H1 (cell line): ENCODE measurements at regions not wholly inside any gene's neighbourhood (a gene's known extent, or its start where the extent isn't known, plus 50 kb on each side); places are given as distances from the start of the nearest gene placed in this dataset.

Experiments
- RAD21 ChIP-seq, 2 experiments: IDR thresholded peaks in 1 of 2; conservative IDR thresholded peaks in 1 of 2; 2 replicates each; pipeline ENCODE4 v1.6.1; 2011; ENCODE audit warnings: low read depth in 2 of 2, low read length in 2 of 2, improper control_type of control experiment in 1 of 2, inconsistent platforms in 1 of 2, mild to moderate bottlenecking in 1 of 2, moderate library complexity in 1 of 2
- RFX5 ChIP-seq: IDR thresholded peaks from 2 replicates; pipeline ENCODE4 v1.6.1; 2011; ENCODE audit warnings: low read depth, low read length, improper control_type of control experiment, borderline replicate concordance
- SUZ12 ChIP-seq: fragments of 200-600 bp; sonication (generic); IDR thresholded peaks from 2 replicates; pipeline ENCODE4 v1.6.1; 2012; ENCODE audit warnings: mild to moderate bottlenecking, inconsistent platforms, low read length, moderate library complexity, mixed read lengths
- TF ChIP-seq, protein P1 (sequence below): IDR thresholded peaks from 2 replicates; pipeline ENCODE4 v1.6.1; 2012; ENCODE audit warnings: inconsistent platforms
- TF ChIP-seq, protein P2 (sequence below), 3 experiments: IDR thresholded peaks; 1 replicate in 2 of 3; 2 replicates in 1 of 3; pipeline versions ENCODE4 v1.5.1 to v1.6.1; 2011; ENCODE audit warnings: low read length in 3 of 3, mild to moderate bottlenecking in 3 of 3, inconsistent platforms in 2 of 3, low read depth in 1 of 3, moderate library complexity in 1 of 3; ENCODE audit not compliant: insufficient read depth in 1 of 3; ENCODE audit errors: control extremely low read depth in 1 of 3
- TF ChIP-seq, protein P3 (sequence below): IDR thresholded peaks from 2 replicates; pipeline ENCODE4 v1.6.1; 2012; ENCODE audit warnings: inconsistent platforms

DNA sequence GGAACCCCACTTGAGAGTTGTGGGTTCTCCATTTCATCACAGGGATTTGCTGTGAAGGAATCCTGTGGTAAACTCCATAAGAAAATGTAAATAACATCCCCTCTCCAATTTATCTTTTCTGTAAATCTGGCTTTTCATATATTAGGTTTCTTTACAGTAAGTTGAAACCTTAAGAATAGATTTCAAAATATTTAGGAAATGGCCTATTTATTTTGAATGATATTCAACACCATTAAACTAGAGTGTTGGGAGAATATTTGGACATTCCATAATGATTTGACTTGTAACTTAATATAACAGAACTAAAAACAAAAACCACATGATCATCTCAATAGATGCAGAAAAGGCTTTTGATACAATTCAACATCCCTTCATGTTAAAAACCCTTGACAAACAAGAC, 197.3 kb upstream of the PGRMC2 start:
- no peak for TF ChIP-seq RFX5
- TF ChIP-seq SUZ12 = no peak
- TF ChIP-seq, protein P1, sequence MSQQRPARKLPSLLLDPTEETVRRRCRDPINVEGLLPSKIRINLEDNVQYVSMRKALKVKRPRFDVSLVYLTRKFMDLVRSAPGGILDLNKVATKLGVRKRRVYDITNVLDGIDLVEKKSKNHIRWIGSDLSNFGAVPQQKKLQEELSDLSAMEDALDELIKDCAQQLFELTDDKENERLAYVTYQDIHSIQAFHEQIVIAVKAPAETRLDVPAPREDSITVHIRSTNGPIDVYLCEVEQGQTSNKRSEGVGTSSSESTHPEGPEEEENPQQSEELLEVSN = no peak
- TF ChIP-seq, protein P2, sequence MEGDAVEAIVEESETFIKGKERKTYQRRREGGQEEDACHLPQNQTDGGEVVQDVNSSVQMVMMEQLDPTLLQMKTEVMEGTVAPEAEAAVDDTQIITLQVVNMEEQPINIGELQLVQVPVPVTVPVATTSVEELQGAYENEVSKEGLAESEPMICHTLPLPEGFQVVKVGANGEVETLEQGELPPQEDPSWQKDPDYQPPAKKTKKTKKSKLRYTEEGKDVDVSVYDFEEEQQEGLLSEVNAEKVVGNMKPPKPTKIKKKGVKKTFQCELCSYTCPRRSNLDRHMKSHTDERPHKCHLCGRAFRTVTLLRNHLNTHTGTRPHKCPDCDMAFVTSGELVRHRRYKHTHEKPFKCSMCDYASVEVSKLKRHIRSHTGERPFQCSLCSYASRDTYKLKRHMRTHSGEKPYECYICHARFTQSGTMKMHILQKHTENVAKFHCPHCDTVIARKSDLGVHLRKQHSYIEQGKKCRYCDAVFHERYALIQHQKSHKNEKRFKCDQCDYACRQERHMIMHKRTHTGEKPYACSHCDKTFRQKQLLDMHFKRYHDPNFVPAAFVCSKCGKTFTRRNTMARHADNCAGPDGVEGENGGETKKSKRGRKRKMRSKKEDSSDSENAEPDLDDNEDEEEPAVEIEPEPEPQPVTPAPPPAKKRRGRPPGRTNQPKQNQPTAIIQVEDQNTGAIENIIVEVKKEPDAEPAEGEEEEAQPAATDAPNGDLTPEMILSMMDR (IDR thresholded peaks at IDR 0.05; ENCODE audit: control extremely low read depth in 1 of 3, insufficient read depth in 1 of 3, low read depth in 1 of 3, low read length in 3 of 3) = no peak
- TF ChIP-seq RAD21 (IDR thresholded peaks at IDR 0.05 in 1 of 2, conservative IDR thresholded peaks at IDR 0.05 in 1 of 2; ENCODE audit: low read depth in 2 of 2, low read length in 2 of 2) = no peak
- TF ChIP-seq, protein P3, sequence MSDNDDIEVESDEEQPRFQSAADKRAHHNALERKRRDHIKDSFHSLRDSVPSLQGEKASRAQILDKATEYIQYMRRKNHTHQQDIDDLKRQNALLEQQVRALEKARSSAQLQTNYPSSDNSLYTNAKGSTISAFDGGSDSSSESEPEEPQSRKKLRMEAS = no peak
